H1 (cell line): ENCODE measurements at regions not wholly inside any gene's neighbourhood (a gene's known extent, or its start where the extent isn't known, plus 50 kb on each side); places are given as distances from the start of the nearest gene placed in this dataset.

ENCODE experiments used
- CTCF ChIA-PET: fragments of 300-600 bp; sonication (Branson Sonifier 250); formaldehyde crosslinking; loops from one replicate; lab custom pipeline; 2021; ENCODE audit not compliant: partially characterized antibody; lab: Charles Lee
- POLR2A ChIA-PET: fragments of 300-600 bp; sonication (Branson Sonifier 250); formaldehyde crosslinking; loops from one replicate; lab custom pipeline; 2021; ENCODE audit warnings: inconsistent platforms; ENCODE audit not compliant: partially characterized antibody; lab: Charles Lee
- DNase-seq, 2 experiments: peaks; one replicate each; pipeline versions ENCODE4 v3.0.0 to v3.0.0-alpha.2; 2010 to 2022; ENCODE audit warnings: low spot score in 2 of 2, low read depth in 1 of 2, mixed read lengths in 1 of 2
- FAIRE-seq: peaks from 2 replicates; lab custom pipeline; 2011; peaks lifted over from hg19 to GRCh38; lab: Jason Lieb, UNC
- H2AFZ ChIP-seq: 2 replicates; pipeline ENCODE4 v1.8.1; 2012; ENCODE audit warnings: low read length, inconsistent platforms
- H2AK5ac ChIP-seq: 2 replicates; pipeline ENCODE4 v1.6.1; 2013; ENCODE audit warnings: low read depth, low read length
- H2BK120ac ChIP-seq: replicated peaks from 2 replicates; pipeline ENCODE3; 2013; ENCODE audit warnings: low read depth, low read length, inconsistent platforms
- H2BK12ac ChIP-seq: 2 replicates; pipeline ENCODE4 v1.6.1; 2013; ENCODE audit warnings: low read depth, low read length
- H2BK15ac ChIP-seq: 2 replicates; pipeline ENCODE4 v1.6.1; 2013; ENCODE audit warnings: low read length
- H2BK20ac ChIP-seq: 2 replicates; pipeline ENCODE4 v1.6.1; 2013; ENCODE audit warnings: low read length
- H2BK5ac ChIP-seq: 2 replicates; pipeline ENCODE4 v1.6.1; 2013; ENCODE audit warnings: low read depth, low read length
- H3K14ac ChIP-seq: 2 replicates; pipeline ENCODE4 v1.6.1; 2013; ENCODE audit warnings: inconsistent platforms; ENCODE audit not compliant: insufficient read length
- H3K18ac ChIP-seq: 2 replicates; pipeline ENCODE4 v1.6.1; 2013; ENCODE audit warnings: low read length; ENCODE audit errors: extremely low read depth
- H3K23ac ChIP-seq: 2 replicates; pipeline ENCODE4 v1.6.1; 2013; ENCODE audit warnings: inconsistent platforms; ENCODE audit not compliant: insufficient read length
- H3K23me2 ChIP-seq: 2 replicates; pipeline ENCODE4 v1.6.1; 2013; ENCODE audit warnings: low read depth, low read length
- H3K27ac ChIP-seq: 2 replicates; pipeline ENCODE4 v1.6.1; 2011; ENCODE audit warnings: low read depth, low read length, inconsistent platforms
- H3K27me3 ChIP-seq, 4 experiments: replicated peaks in 1 of 4; 1 replicate in 1 of 4; 2 replicates in 3 of 4; pipeline versions ENCODE4 v1.6.1 to v1.8.1; 2011 to 2013; ENCODE audit warnings: low read length in 3 of 4, mild to moderate bottlenecking in 3 of 4, inconsistent platforms in 2 of 4, mixed read lengths in 2 of 4, moderate library complexity in 1 of 4; ENCODE audit not compliant: control insufficient read depth in 3 of 4, insufficient read depth in 3 of 4; ENCODE audit errors: extremely low read depth in 1 of 4
- H3K36me3 ChIP-seq, 4 experiments: 2 replicates each; pipeline versions ENCODE4 v1.6.1 to v1.8.1; 2011 to 2013; ENCODE audit warnings: mild to moderate bottlenecking in 4 of 4, low read length in 3 of 4, moderate library complexity in 2 of 4, control low read depth in 1 of 4, inconsistent platforms in 1 of 4; ENCODE audit not compliant: insufficient read depth in 4 of 4, control insufficient read depth in 2 of 4
- H3K4ac ChIP-seq: replicated peaks from 2 replicates; pipeline ENCODE3; 2013; ENCODE audit warnings: low read length, low read depth, mixed read lengths, inconsistent platforms; ENCODE audit not compliant: insufficient read length
- H3K4me1 ChIP-seq, 4 experiments: replicated peaks in 1 of 4; 1 replicate in 1 of 4; 2 replicates in 3 of 4; pipeline versions ENCODE4 v1.6.1 to v1.8.1; 2011 to 2013; ENCODE audit warnings: low read length in 3 of 4, inconsistent platforms in 2 of 4, mixed read lengths in 1 of 4; ENCODE audit not compliant: insufficient read depth in 4 of 4, control insufficient read depth in 3 of 4
- H3K4me2 ChIP-seq, 2 experiments: 2 replicates each; pipeline versions ENCODE4 v1.6.1 to v1.8.1; 2011 to 2013; ENCODE audit warnings: low read depth in 2 of 2, low read length in 2 of 2, control low read depth in 1 of 2, inconsistent platforms in 1 of 2, mild to moderate bottlenecking in 1 of 2; ENCODE audit not compliant: insufficient read depth in 1 of 2
- H3K4me3 ChIP-seq, 4 experiments: fragments of 200-600, 300-600 bp in 1 of 4; sonication (generic), shearing (Covaris generic), sonication (Bioruptor Twin) in 1 of 4; 2 replicates each; pipeline versions ENCODE4 v1.5.1 to v1.8.1; 2011 to 2016; ENCODE audit warnings: low read length in 4 of 4, low read depth in 3 of 4, control low read depth in 2 of 4, inconsistent platforms in 2 of 4, mild to moderate bottlenecking in 2 of 4, mixed read lengths in 1 of 4, moderate library complexity in 1 of 4; ENCODE audit not compliant: insufficient read depth in 2 of 4; ENCODE audit errors: extremely low read depth in 1 of 4
- H3K56ac ChIP-seq: replicated peaks from 2 replicates; pipeline ENCODE3; 2013; ENCODE audit warnings: low read depth, mild to moderate bottlenecking, mixed read lengths, low read length, inconsistent platforms; ENCODE audit not compliant: insufficient read length
- H3K79me1 ChIP-seq: 2 replicates; pipeline ENCODE4 v1.6.1; 2013; ENCODE audit warnings: low read depth, low read length, control low read depth
- H3K79me2 ChIP-seq, 2 experiments: 2 replicates each; pipeline versions ENCODE4 v1.6.1 to v1.8.1; 2012 to 2013; ENCODE audit warnings: low read length in 2 of 2, mild to moderate bottlenecking in 2 of 2, inconsistent platforms in 1 of 2; ENCODE audit not compliant: insufficient read depth in 2 of 2, control insufficient read depth in 1 of 2
- H3K9ac ChIP-seq, 4 experiments: replicated peaks in 1 of 4; 1 replicate in 1 of 4; 2 replicates in 3 of 4; pipeline versions ENCODE4 v1.6.1 to v1.8.1; 2011 to 2013; ENCODE audit warnings: low read depth in 3 of 4, low read length in 3 of 4, control low read depth in 2 of 4, mild to moderate bottlenecking in 2 of 4, moderate library complexity in 2 of 4, inconsistent platforms in 1 of 4; ENCODE audit errors: extremely low read depth in 1 of 4
- H3K9me3 ChIP-seq, 2 experiments: 2 replicates each; pipeline versions ENCODE4 v1.6.1 to v1.8.1; 2012 to 2013; ENCODE audit warnings: mild to moderate bottlenecking in 2 of 2, moderate library complexity in 2 of 2, control low read depth in 1 of 2, inconsistent platforms in 1 of 2, low read depth in 1 of 2, low read length in 1 of 2, mixed read lengths in 1 of 2; ENCODE audit not compliant: insufficient read depth in 2 of 2
- H4K20me1 ChIP-seq, 2 experiments: replicated peaks in 1 of 2; 2 replicates each; pipeline versions ENCODE3 to v1.8.1; 2011 to 2013; ENCODE audit warnings: inconsistent platforms in 2 of 2, low read length in 2 of 2, mild to moderate bottlenecking in 1 of 2; ENCODE audit not compliant: insufficient read depth in 2 of 2, control insufficient read depth in 1 of 2
- H4K5ac ChIP-seq: 2 replicates; pipeline ENCODE4 v1.6.1; 2013; ENCODE audit warnings: low read length, low read depth, mixed read lengths, inconsistent platforms; ENCODE audit not compliant: insufficient read length
- H4K8ac ChIP-seq: 2 replicates; pipeline ENCODE4 v1.8.0; 2013; ENCODE audit warnings: mild to moderate bottlenecking, moderate library complexity, low read length, inconsistent platforms; ENCODE audit not compliant: insufficient read depth; ENCODE audit errors: extremely low read depth
- H4K91ac ChIP-seq: replicated peaks from 2 replicates; pipeline ENCODE3; 2013; ENCODE audit warnings: low read length, mixed read lengths, inconsistent platforms; ENCODE audit not compliant: insufficient read length
- BRCA1 ChIP-seq: IDR thresholded peaks from 2 replicates; pipeline ENCODE4 v1.6.1; 2012; ENCODE audit warnings: low read depth, low read length, improper control_type of control experiment
- ZNF274 ChIP-seq: IDR thresholded peaks from 2 replicates; pipeline ENCODE4 v1.7.0; 2012; ENCODE audit warnings: low read length, borderline replicate concordance; ENCODE audit errors: extremely low read depth
- WGBS, 2 experiments: shearing (Covaris generic) in 1 of 2; methylation state at CpG; one replicate each; pipeline versions ENCODE4 v1.1.6 to v1.1.7; 2013 to 2015; ENCODE audit warnings: low lambda C conversion rate in 2 of 2, mixed read lengths in 2 of 2, inconsistent platforms in 1 of 2, low coverage in 1 of 2, missing lambda C conversion rate in 1 of 2; ENCODE audit not compliant: insufficient replicate concordance in 2 of 2, insufficient coverage in 1 of 2, insufficient read length in 1 of 2; ENCODE audit errors: extremely low coverage in 1 of 2, missing lambda C conversion rate in 1 of 2; 5-methylcytosine and 5-hydroxymethylcytosine counted together

- WGBS, 2 experiments, result 94% methylated on average over 2 of the region's 2 CpGs; no CpG with 5 or more reads in 1 of the 2 experiments
- Histone ChIP-seq H3K27me3 (no peaks in the 10 kb centered on the region), H3K14ac (no peak overlapping the region), H2BK20ac (no peak overlapping the region), H3K18ac (no peak overlapping the region), H4K8ac (no peak overlapping the region), H2BK12ac (no peak overlapping the region), H3K4me2 (no peak overlapping the region), H3K23ac (no peak overlapping the region), H3K79me1 (no peaks in the 10 kb centered on the region), H3K56ac (no peak overlapping the region), H2AFZ (no peak overlapping the region), H4K5ac (no peak overlapping the region), H3K27ac (no peak overlapping the region), H4K91ac (no peak overlapping the region), H2BK120ac (no peak overlapping the region), H3K4me3 (no peak overlapping the region), H3K4ac (no peak overlapping the region), H3K4me1 (no peaks in the 10 kb centered on the region; a peak in 1 of 7 replicates), H3K9ac (no peak overlapping the region), H2AK5ac (no peak overlapping the region), H4K20me1 (no peaks in the 10 kb centered on the region), H2BK5ac (no peak overlapping the region), H3K23me2 (no peaks in the 10 kb centered on the region), H3K9me3 (no peaks in the 10 kb centered on the region), H3K79me2 (no peaks in the 10 kb centered on the region), H2BK15ac (no peak overlapping the region), H3K36me3 (no peaks in the 10 kb centered on the region)
- no peak for DNase-seq
- CTCF ChIA-PET, result interaction anchor here (0.8 to 3.2 kb wide), 5 partner anchors 15 to 505 kb away, joined by 3 to 20 read pairs (median 7); no protein-coding TSS in a partner anchor
- TF ChIP-seq BRCA1 (no peak), ZNF274 (no peak)
- no peak for FAIRE-seq
- POLR2A ChIA-PET, result no interaction called here
These were observed 590.4 kb downstream of the PDCD6IP start for GRCh38 chr3:34388830-34389229.
